D721Med (cell line): ENCODE measurements at regions not wholly inside any gene's neighbourhood (a gene's known extent, or its start where the extent isn't known, plus 50 kb on each side); places are given as distances from the start of the nearest gene placed in this dataset.

ENCODE experiments used
- DNase-seq: peaks from one replicate; pipeline ENCODE4 v3.0.0; 2011; ENCODE audit warnings: low spot score; ENCODE audit not compliant: insufficient read length
- FAIRE-seq: peaks from 2 replicates; lab custom pipeline; 2011; peaks lifted over from hg19 to GRCh38; lab: Jason Lieb, UNC
- TF ChIP-seq, protein P1 (sequence below): IDR thresholded peaks from 2 replicates; pipeline ENCODE4 v1.5.1; 2012; ENCODE audit warnings: mild to moderate bottlenecking, control low read depth; ENCODE audit not compliant: insufficient read depth; ENCODE audit errors: missing control alignments

DNA sequence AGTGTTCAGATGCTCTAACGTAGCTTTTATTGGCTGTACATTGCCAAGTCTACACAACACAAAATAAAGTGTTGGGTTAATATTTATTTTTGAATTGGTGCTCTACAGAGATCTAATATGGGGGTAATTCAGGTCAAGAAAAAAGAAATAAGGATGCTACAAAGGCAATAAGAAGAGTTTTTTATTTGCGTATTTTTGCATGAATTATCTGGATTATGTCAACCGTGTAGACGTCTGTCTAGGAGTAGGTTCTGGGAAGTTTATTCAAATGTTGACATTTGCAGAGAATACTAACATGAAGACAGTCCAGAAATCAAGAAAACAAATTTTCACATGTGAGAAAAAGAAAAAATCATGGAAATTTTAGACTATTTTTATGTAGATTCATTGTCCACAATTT lies 876.7 kb upstream of the POU3F3 start:
- TF ChIP-seq, protein P1, sequence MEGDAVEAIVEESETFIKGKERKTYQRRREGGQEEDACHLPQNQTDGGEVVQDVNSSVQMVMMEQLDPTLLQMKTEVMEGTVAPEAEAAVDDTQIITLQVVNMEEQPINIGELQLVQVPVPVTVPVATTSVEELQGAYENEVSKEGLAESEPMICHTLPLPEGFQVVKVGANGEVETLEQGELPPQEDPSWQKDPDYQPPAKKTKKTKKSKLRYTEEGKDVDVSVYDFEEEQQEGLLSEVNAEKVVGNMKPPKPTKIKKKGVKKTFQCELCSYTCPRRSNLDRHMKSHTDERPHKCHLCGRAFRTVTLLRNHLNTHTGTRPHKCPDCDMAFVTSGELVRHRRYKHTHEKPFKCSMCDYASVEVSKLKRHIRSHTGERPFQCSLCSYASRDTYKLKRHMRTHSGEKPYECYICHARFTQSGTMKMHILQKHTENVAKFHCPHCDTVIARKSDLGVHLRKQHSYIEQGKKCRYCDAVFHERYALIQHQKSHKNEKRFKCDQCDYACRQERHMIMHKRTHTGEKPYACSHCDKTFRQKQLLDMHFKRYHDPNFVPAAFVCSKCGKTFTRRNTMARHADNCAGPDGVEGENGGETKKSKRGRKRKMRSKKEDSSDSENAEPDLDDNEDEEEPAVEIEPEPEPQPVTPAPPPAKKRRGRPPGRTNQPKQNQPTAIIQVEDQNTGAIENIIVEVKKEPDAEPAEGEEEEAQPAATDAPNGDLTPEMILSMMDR: no peak
- FAIRE-seq: no peak
- DNase-seq: no peak

DNA sequence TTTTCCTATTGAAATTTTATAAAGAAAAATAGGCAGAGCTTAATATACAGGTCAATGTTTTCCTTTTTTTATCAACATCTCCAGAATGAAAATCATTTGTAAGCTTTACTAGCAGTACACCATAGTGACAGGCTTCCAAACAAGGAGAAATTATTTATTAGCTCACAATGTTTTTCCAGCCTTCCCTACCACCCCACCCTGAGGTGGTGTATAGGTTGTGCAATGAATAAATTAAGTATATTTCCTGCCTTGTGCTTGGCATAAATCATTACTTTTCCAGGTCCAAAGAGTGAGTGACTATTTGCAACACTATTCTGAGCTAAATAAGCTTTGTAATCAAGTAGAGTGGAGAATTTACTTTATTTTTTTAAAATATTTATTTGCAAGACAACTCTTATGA lies 876.2 kb upstream of the POU3F3 start:
- FAIRE-seq (no peak), DNase-seq (no peak)
- TF ChIP-seq, protein P1: no peak

DNA sequence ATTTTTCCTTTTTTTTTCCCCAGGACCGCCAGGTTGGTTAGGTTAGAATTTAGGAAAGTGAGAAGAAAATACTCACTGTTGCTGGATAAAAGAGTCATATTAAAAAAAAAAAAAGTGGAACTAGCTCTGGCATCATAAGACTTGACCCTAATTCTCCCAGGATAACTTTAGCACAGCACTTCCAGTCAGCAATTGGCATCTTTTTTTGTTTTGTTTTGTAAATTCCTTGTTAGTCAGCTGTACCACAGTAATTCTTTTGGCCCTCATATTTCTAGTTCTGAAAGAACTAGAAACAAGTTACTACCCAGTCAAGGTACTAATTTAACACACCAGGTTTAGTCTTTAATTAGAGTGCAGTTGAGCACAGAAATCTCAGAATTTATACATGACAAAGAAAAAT lies 873.5 kb upstream of the POU3F3 start:
- TF ChIP-seq, protein P1: no peak
- FAIRE-seq: no peak
- DNase-seq: no peak

DNA sequence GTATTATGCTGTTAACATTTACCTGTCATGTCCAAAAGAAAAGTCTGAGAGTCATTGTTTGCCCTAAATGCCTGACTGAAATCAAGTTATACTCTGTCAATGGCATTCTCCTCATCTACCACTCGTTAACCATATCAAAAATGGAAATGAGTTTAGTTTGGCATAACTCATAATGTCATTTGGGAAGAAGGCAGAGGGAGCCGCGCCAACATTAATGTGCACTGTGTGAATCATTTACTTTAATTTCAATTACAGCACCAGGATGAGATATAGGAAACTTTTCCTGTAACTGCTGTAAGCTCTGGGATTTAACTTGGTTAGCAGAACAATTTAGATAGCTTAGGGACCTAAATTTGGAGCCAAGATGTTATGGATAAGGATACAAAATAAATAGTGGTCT lies 871.2 kb upstream of the POU3F3 start:
- TF ChIP-seq, protein P1: no peak
- DNase-seq: no peak
- no peak for FAIRE-seq

DNA sequence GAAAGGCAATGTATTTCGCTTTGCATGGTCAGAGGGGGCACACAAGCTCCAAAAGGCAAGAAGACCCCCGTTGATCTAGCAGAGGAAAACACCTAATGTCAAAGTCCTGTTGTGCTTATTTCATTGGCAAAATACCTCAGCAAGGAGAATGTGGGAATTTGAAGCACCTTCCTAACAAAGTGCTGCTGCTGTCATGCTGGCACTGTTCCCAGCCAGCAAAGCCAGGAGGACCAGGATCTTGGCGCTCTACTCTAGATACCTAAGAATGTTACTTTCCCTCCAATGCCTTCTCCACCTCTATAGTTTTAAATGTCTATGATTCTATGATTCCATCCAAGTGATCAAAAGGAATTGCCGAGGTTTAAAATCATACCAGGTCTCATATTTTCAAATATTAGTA lies 867.9 kb upstream of the POU3F3 start:
- FAIRE-seq (no peak), DNase-seq (no peak)
- TF ChIP-seq, protein P1: no peak

DNA sequence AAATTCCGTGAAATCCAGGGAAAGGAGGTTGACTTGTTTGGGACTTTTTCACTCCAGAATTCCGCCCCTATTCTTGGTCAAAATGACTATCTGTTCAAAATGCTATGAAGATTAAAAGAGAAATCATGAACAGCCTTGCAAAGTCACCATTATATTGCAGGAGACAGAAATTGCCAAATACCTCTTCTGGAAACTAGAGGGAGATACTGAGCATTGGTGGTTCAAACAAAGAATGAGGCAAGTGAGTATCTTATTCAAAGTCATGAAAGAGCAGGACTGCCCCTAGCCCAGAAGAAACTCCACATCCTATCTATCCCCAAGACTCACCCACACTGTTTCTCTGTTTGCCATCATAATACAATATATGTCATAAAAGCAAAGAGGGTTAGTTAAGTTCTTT lies 862.3 kb upstream of the POU3F3 start:
- no peak for DNase-seq
- TF ChIP-seq, protein P1: peak; percentile 33
- no peak for FAIRE-seq

DNA sequence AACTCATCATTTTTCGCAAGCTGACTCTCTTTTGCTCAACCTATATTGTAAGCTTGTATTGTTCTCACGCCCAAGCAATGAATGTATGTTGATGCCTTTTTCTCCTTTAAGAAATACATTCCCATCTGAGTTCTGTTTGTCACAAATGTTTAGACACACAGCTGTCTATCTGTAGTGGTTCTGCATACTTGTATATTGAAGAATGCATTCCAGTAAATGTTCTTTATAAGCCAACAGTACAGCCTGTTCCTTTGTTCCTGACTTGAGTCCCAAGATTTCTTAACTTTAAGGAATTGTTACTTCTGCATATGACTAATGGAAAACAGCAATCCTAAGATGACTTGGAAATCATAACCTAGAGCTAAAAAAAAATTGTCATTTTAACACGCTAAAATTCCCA lies 849.1 kb upstream of the POU3F3 start:
- TF ChIP-seq, protein P1: no peak
- FAIRE-seq: no peak
- no peak for DNase-seq
